HEK293T (cell line): ENCODE measurements at regions not wholly inside any gene's neighbourhood (a gene's known extent, or its start where the extent isn't known, plus 50 kb on each side); places are given as distances from the start of the nearest gene placed in this dataset.
"Not testable (repeated sequence)": the region's sequence is repeated elsewhere in the genome, so short reads cannot be mapped to it uniquely, and the experiment has no call there.

Experiments used
- CTCF ChIA-PET: fragments of 350-600 bp; formaldehyde crosslinking; extraction: SDS; loops from one replicate; lab custom pipeline; 2021; ENCODE audit warnings: antibody characterized with exemption, inconsistent platforms; lab: Yijun Ruan, JAX
- POLR2A ChIA-PET: fragments of 350-600 bp; formaldehyde crosslinking; extraction: SDS; loops from one replicate; lab custom pipeline; 2020; ENCODE audit warnings: antibody characterized with exemption, inconsistent platforms; lab: Yijun Ruan, JAX
- DNase-seq: peaks from one replicate; pipeline ENCODE4 v3.0.0; 2012; ENCODE audit warnings: mixed read lengths; ENCODE audit errors: extremely low spot score
- ARNT ChIP-seq: fragments of 450-650 bp; IDR thresholded peaks from 2 replicates; pipeline ENCODE4 v1.6.1; 2017; ENCODE audit warnings: mild to moderate bottlenecking
- BHLHE40 ChIP-seq: fragments of 450-650 bp; IDR thresholded peaks from 2 replicates; pipeline ENCODE4 v1.6.1; 2016; ENCODE audit warnings: mild to moderate bottlenecking, moderate library complexity, borderline replicate concordance
- CTBP1 ChIP-seq: fragments of 450-650 bp; IDR thresholded peaks from 2 replicates; pipeline ENCODE4 v1.6.1; 2016; ENCODE audit warnings: borderline replicate concordance
- ELF4 ChIP-seq: fragments of 450-650 bp; IDR thresholded peaks from 2 replicates; pipeline ENCODE4 v1.6.1; 2017; ENCODE audit warnings: antibody characterized with exemption
- FOXA1 ChIP-seq: fragments of 450-650 bp; IDR thresholded peaks from 2 replicates; pipeline ENCODE4 v1.6.1; 2016; ENCODE audit warnings: mild to moderate bottlenecking
- FOXK2 ChIP-seq: fragments of 450-650 bp; IDR thresholded peaks from 2 replicates; pipeline ENCODE4 v1.6.1; 2016; ENCODE audit warnings: mild to moderate bottlenecking
- FOXM1 ChIP-seq: fragments of 450-650 bp; IDR thresholded peaks from 2 replicates; pipeline ENCODE4 v1.6.1; 2017; ENCODE audit warnings: mild to moderate bottlenecking, borderline replicate concordance
- HDGF ChIP-seq: fragments of 450-650 bp; IDR thresholded peaks from 2 replicates; pipeline ENCODE4 v1.6.1; 2017; ENCODE audit warnings: antibody characterized with exemption, borderline replicate concordance
- L3MBTL2 ChIP-seq: fragments of 450-650 bp; conservative IDR thresholded peaks from 2 replicates; pipeline ENCODE4 v1.6.1; 2016; ENCODE audit warnings: mild to moderate bottlenecking
- LEF1 ChIP-seq: fragments of 450-650 bp; IDR thresholded peaks from 2 replicates; pipeline ENCODE4 v1.6.1; 2017; ENCODE audit warnings: mild to moderate bottlenecking, borderline replicate concordance
- NFRKB ChIP-seq: fragments of 450-650 bp; IDR thresholded peaks from 2 replicates; pipeline ENCODE4 v1.6.1; 2016; ENCODE audit warnings: mild to moderate bottlenecking, moderate library complexity
- SP1 ChIP-seq: fragments of 450-650 bp; IDR thresholded peaks from 2 replicates; pipeline ENCODE4 v1.6.1; 2017
- SUZ12 ChIP-seq: fragments of 450-650 bp; IDR thresholded peaks from 2 replicates; pipeline ENCODE4 v1.6.1; 2016; ENCODE audit warnings: mild to moderate bottlenecking
- TARDBP ChIP-seq: fragments of 450-650 bp; IDR thresholded peaks from 2 replicates; pipeline ENCODE4 v1.6.1; 2016
- ZNF384 ChIP-seq: fragments of 450-650 bp; IDR thresholded peaks from 2 replicates; pipeline ENCODE4 v1.6.1; 2016
- TF ChIP-seq, protein P1 (sequence below): fragments of 450-650 bp; IDR thresholded peaks from 2 replicates; pipeline ENCODE4 v1.6.1; 2016

DNA sequence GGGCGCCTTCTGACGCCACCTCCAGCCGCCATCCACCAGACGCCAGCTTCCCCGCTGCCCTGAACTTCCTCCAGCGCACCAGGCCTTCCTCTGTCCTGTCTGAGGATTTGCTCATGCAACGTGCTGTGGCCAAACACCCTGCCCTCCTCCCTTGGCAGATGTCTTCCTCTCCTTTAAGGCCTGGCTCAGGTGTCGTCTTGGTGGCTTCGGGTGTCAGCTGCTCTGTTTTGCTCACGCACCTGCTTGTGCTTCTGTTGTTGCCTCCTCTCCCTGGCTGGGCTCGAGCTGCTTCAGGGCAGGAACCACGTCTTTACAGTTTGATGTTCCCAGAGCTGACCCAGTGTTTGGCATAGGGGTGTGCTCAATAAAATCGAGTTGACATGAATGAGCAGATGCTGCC, 87.7 kb upstream of the PZP start:
- POLR2A ChIA-PET, DNase-seq, CTCF ChIA-PET: not testable (repeated sequence)

DNA sequence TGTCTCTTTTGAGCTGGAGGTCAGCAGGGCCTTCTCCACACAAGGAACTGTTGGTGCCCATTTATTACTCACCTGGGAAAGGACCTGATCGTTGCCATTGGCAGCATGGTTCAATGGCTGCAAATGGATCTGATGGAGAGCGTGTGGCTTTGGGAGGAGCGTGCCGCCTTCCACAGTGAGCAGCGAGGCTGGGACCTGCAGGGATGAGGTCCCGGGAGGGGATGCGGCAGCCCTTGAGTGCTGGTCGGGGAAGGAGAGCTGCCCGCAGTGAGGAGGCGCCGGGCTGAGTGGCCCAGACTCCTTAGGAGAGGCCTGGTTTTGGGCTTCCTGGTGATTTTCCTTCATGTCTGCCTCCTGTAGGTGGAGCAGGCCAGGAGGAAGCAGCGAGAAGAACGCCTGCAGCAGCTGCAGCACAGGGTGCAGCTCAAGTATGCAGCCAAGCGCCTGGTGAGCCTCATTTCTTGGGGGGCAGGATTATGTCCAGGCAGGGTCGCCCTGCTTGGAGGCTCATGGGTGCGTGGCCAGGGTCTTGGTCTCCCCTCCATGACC, 86.0 kb upstream of the PZP start:
- DNase-seq, POLR2A ChIA-PET, CTCF ChIA-PET: not testable (repeated sequence)

DNA sequence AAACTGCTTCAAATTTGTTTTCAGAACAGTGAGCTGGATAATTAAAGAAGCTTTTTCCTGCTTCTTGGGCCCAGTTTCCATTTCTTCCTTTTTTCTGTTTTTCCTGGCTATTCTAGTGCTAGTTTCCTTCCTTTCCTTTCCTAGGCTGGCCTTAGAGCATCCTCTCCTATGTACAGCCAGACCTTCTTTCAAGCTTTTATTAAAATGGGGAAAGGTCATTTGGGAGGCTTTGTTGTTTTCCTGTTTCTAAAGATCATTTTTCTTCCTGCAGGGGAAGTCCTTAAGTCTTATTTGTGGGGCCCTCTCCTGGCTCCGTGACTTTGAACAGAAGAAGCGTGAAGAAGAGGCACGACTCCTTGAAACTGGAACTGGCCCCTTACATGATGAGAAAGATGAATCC, 85.2 kb upstream of the PZP start:
- CTCF ChIA-PET, DNase-seq, POLR2A ChIA-PET: not testable (repeated sequence)

DNA sequence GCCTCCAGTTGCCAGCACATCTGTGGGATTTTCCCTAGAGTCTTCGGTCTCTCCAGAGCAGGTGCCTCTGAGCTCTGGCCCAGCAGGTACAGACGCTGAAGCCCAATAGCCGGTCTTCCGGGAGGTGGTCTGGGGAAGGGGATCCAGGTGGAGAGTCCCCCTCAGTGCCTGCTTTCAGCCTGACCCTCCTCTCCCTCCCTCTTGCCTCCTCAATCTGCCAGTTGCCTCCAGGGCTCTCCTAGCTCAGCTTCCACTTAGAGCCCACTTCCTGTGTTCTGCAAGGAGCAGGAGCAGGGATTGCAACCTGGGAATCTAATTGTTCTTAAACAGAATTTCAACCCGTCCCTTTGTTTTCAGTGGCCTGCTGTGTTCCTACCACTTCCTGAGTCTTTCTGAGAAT, 81.8 kb upstream of the PZP start:
- POLR2A ChIA-PET, CTCF ChIA-PET, DNase-seq: not testable (repeated sequence)

DNA sequence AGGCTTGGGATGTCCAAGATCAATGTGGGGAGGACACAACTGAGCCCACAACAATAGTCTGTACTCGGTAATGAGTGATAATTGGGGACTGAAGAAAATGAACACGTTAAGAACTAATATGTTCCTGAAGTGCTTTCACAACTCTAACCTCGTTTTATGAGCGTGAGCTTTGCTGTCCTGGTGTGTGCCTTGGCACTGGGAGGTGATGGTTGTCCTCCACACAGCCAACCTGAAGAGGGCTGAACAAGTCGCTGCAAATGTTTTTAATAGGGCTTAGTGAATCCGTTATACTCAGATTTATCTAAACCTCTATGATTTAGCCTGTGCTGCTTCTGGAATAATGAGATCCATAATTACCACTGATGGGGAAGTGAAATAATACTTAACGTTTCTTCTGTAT, 76.5 kb upstream of the PZP start:
- POLR2A ChIA-PET, DNase-seq, CTCF ChIA-PET: not testable (repeated sequence)

DNA sequence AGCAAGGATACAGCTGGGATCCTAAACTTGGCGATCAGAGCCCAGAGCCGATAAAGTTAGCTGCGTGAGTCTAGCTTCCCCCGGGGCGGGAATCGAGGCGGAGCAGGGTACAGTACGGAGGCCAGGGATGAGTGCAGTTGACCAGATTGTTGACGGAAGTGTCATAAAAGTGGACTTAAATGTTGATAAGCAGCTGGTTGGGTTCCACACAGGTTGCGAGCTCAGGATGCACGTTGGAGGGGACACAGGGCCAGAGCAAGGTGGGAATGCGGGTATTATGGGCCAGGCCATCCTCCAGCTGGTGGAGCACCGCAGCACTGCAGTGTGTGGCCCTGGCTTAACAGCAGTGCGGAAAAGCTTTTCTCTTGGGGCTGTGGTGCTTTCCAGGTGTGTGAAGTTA, 76.0 kb upstream of the PZP start:
- DNase-seq, POLR2A ChIA-PET, CTCF ChIA-PET: not testable (repeated sequence)

DNA sequence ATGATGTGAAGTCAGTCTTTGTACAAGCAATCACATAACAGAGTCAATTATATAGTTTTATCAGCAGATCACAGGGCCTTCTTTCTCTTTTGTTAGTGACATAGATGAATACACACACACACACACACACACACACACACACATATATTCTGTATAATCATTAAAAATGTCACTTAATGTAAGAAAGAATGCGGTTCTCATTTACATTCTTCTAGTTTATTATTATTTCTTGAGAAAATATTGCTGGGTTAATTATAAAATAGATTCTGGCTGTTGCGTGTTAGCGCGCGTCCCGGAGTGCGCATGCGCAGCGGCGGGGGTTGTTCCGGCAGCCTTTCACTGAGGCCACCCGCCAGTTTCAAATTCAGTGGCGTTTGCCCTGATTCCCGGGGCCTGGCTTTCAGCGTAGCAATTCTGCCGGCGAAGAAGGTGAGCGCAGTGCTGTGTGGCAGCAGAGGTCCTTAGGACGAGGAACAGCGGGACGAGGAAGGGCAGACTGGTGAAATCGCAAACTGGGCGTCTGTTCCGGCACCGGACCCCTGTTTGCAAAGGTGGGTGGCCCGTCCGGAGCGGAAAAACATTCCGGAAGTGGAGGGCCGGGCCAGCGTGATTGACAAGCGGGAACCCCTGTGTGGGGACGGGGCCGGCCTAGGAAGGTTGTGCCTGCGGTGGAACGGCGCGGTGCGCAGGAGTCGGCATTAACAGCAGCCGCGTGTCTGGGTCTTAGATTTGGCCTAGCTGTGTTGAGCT, 75.3 kb upstream of the PZP start:
- DNase-seq, result peak; percentile 11
- TF ChIP-seq, protein P1, sequence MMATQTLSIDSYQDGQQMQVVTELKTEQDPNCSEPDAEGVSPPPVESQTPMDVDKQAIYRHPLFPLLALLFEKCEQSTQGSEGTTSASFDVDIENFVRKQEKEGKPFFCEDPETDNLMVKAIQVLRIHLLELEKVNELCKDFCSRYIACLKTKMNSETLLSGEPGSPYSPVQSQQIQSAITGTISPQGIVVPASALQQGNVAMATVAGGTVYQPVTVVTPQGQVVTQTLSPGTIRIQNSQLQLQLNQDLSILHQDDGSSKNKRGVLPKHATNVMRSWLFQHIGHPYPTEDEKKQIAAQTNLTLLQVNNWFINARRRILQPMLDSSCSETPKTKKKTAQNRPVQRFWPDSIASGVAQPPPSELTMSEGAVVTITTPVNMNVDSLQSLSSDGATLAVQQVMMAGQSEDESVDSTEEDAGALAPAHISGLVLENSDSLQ, result peak; percentile 61
- POLR2A ChIA-PET, result interaction anchor here (1.0 kb wide), 1 partner anchor 334 kb away, joined by 3 read pairs; the partner anchor contains the start of gene M6PR
- CTCF ChIA-PET, result not testable (repeated sequence)

DNA sequence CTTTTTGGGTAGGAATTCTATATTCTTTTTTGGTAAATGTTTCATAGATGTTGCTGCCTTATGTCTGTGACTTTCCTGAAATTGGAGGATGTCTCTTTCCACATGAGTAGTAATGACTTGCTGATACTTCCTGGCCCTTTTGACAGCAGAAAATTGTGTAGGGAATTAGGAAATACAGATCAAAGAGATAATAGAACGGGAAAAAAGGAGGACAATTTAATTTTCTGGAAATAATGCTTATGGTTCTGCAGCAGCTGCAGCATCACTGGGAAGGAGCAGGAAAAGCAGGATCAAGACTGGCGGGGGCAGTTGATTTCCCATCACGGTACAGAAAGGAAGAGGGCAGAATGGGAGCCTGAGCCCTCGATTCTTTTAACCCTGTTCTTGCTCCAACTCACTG, 68.8 kb upstream of the PZP start:
- ChIA-PET POLR2A (no interaction called here), CTCF (no interaction called here)
- no peak for DNase-seq
- TF ChIP-seq LEF1 (no peak), BHLHE40 (no peak), FOXA1 (no peak), SP1 (no peak), FOXK2 (no peak), ARNT (no peak), CTBP1 (no peak), HDGF (no peak), NFRKB (no peak)
- TF ChIP-seq, protein P1, result no peak

DNA sequence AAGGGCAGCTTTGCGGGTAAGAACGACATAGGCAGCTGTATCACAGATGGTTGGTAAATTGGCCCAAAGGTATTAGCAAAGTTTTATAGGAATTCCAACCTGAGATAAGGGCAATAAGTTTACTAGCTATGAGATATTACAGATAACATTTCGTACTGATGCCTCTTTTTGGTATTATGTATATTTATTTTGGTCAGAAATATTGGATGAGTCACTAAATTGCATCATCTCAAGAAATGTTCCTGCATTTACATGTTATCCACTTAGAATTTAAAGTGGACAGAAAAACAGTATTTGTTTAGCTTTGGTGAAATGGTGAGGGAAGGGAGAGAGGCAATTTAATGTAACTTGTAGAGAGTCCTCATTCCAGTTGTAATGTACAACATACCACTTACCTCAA, 65.1 kb upstream of the PZP start:
- no peak for DNase-seq
- ChIA-PET CTCF (no interaction called here), POLR2A (interaction anchor here (0.8 kb wide), 1 partner anchor 9 kb away, joined by 3 read pairs; no protein-coding TSS in a partner anchor)
- TF ChIP-seq ZNF384, result no peak
- no peak for TF ChIP-seq NFRKB
- no peak for TF ChIP-seq ARNT
- no peak for TF ChIP-seq HDGF
- TF ChIP-seq TARDBP, result no peak
- no peak for TF ChIP-seq CTBP1
- TF ChIP-seq BHLHE40, result no peak
- TF ChIP-seq FOXA1, result no peak
- no peak for TF ChIP-seq LEF1
- TF ChIP-seq SP1, result no peak
- no peak for TF ChIP-seq FOXK2
- TF ChIP-seq ELF4, result no peak
- TF ChIP-seq, protein P1, result no peak
- TF ChIP-seq L3MBTL2, result no peak
- TF ChIP-seq SUZ12, result no peak
- TF ChIP-seq FOXM1, result no peak
